HG02943 (cell line): ENCODE measurements at regions not wholly inside any gene's neighbourhood (a gene's known extent, or its start where the extent isn't known, plus 50 kb on each side); places are given as distances from the start of the nearest gene placed in this dataset.

Experiments used
- ATAC-seq: cut with Tn5 transposase; IDR thresholded peaks from one replicate; pipeline ENCODE4 v1.9.1; 2021; ENCODE audit warnings: mild to moderate bottlenecking, low read depth, moderate library complexity; ENCODE audit not compliant: unreplicated experiment

GRCh38 chr19:29098091-29098490 is 114.9 kb downstream of the UQCRFS1 start:
- ATAC-seq = no peak

- ATAC-seq = no peak
Observed at GRCh38 chr19:29096896-29097295, 116.1 kb downstream of the UQCRFS1 start.

DNA sequence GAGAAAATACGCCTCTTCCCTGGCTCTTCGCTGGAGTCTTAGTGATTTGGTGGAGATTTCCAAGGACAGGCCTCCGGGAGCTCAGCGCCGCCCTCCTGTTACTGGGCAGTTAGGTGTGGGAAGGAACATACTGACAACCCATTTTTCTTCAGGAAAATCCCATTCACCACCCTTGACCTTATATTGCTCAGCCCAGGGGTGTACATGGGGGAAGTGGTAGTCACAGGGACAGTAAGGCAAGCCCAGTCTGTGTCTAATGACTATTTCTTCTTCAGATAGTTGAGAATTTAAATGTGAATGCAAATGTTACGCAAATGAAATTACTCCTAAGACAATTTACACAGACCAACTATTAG is 119.4 kb downstream of the UQCRFS1 start:
- no peak for ATAC-seq

DNA sequence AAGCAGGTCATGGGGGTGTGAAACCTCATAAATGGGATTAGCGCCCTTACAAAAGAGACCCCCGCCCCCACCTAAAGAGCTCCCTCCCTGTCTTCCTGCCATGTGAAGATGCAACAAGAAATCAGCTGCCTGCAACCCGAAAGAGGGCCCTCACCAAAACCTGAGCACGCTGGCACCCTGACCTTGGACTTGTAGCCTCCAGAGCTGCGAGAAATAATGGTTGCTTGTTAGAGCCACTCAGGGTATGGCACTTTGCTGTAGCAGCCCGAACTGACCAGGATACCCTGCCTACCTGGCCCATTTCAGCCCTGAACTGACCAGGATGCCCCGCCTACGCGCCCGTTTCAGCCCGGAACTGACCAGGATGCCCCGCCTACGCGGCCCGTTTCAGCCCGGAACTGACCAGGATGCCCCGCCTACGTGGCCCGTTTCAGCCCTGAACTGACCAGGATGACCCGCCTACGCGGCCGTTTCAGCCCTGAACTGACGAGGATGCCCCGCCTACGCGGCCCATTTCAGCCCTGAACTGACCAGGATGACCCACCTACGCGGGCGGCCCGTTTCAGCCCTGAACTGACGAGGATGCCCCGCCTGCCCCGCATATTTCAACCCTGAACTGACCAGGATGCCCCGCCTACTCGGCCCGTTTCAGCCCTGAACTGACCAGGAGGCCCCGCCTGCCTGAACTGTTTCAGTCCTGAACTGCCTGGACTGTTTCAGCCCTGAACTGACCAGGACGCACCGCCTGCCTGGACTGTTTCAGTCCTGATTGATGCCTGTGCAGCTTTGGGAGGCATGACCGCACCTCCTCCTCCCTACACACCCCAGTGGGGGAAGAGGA is 120.0 kb downstream of the UQCRFS1 start:
- ATAC-seq = no peak

DNA sequence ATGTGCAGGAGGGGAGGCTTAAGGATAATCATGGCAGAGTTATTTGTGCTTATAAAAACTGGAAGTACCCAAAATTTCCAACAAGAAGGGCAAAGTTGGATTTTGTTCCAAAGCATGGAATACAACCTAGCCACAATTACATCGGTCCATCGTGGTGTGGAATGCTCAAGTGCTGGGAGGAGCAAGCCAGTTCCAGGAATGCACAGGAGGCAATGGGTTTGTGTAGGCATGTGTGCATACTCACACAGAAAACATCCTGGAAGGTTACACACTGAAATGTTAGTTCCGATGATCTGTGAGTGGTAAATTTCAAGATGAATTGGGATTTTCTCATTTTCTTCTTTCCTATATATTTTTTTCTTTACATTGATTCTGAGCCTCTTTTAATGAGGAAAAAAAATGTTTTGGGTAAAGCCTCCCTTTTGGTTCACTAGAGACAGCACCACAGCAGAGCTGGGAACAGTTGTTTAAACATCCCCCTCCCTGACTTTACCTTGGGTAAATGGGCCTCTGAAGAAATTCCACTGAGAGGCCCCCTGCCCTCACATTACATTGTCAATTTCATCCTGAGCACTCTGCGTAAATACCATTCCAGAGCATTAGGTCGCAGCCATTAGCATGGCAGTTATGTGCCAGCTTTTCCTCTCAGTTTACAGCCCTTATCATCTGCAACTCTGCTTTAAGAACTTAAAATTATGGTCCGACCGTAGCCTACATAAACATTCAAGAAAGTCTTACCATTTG is 122.0 kb downstream of the UQCRFS1 start:
- no peak for ATAC-seq

- ATAC-seq = no peak
Observed at GRCh38 chr19:29089315-29089870, 123.6 kb downstream of the UQCRFS1 start.

GRCh38 chr19:29088761-29089160 is 124.2 kb downstream of the UQCRFS1 start:
- ATAC-seq = no peak

DNA sequence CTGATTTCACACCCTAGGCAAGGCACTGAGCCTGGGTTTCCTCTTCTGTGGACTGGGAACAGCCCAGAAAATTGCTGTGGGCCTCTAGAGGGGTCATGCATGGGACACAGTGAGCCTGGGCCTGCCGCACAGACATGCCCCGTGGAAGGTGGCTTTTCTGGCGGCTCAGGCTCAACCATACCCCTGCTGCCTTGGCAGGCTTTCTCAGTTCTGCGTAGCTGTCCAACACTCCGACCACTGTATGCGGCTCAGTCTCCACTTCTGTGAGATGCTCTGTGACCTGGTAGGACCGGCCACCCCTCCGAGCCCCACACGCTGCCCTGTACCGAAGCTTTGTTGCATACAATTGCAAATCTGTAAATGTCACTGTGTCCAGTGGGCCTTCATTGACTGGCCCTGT is 126.3 kb downstream of the UQCRFS1 start:
- ATAC-seq = no peak

GRCh38 chr19:29086182-29086581 is 126.8 kb downstream of the UQCRFS1 start:
- no peak for ATAC-seq

DNA sequence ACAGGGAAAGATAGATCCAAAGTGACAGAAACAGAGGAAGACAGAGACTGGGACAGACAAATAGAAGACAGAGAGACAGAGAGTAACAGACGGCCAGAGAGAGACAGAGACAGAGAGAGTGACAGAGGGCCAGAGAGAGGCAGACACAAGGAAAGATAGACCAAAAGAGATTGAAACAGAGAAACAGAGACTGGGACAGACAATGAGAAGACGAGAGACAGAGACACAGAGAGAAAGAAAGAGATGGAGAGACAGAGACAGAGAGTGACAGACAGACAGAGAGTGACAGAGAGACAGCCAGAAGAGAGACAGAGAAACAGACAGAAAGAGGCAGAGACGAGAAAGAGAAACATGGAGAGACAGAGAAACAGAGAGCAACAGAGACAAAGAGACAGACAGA is 127.3 kb downstream of the UQCRFS1 start:
- no peak for ATAC-seq

DNA sequence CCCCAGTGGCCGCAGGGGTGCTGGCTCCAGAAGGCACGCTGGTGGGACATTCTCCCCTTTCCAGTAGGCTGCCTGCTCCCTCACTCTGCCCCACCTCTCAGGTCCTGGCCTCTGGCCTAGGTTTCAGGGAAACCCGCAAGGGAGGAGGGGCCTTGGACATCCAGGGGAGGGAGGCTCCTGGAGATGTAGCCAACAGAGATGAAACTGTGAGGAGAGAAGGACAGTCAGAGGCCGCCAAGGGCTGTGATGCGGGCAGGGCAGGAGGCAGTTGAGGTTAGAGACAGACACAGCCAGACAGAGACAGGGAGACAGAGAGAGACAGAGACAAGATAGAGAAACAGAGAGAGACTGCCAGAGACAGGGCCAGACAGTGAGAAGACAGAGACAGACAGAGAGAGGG is 127.7 kb downstream of the UQCRFS1 start:
- no peak for ATAC-seq

GRCh38 chr19:29084266-29084665 is 128.7 kb downstream of the UQCRFS1 start:
- no peak for ATAC-seq

DNA sequence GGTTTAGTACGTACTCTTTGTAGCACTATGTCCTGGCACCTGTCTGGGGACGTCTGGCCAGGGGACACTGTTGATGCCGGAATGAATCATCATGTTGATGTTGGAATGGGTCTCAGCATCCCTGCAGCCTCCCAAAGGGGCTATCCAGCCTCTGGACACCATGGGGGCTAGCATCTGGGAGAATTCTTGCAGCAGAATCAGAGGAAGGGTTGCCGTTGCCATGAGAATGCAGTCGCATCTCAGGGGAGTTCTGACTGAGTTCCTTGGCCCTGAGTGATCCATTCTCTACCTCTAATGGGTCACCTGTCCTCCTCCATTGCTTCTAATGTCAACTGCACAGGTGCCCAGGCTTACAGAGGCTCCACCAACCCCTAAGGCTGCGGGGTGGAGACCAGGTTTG is 129.1 kb downstream of the UQCRFS1 start:
- ATAC-seq = no peak

DNA sequence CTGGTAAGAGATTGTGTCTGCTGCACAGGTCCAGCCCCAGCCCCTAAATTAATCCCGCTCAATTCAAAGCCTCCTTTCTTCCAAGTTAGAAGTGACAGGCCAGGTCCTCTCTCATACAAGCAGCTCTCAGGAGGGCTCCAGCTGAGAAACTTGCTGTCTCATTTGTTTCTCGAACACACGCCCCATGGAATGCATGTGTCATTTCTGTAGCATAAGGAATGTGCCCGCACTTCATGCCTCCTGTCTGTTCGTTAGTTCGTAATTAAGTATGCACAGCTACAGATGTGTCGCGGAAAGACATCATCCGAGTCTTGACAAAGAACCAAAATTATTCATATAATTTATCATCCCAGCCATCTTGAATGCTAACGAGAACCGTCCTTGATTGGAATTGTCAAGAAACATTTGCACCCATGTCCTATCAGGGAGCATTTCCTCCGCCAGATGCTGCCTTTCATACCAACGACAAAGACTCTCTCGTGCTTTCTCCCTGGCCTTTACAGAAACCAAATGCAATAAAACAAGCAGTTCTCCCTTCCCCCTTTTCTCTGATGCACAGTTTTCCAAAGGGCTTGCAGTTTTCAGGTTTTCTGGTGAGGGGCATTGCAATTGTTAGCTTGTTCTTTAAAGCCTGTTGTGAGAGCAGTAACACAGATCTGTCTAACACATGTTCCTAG is 133.5 kb downstream of the UQCRFS1 start:
- no peak for ATAC-seq

- no peak for ATAC-seq
Observed at GRCh38 chr19:29076963-29077362, 136.0 kb downstream of the UQCRFS1 start.

DNA sequence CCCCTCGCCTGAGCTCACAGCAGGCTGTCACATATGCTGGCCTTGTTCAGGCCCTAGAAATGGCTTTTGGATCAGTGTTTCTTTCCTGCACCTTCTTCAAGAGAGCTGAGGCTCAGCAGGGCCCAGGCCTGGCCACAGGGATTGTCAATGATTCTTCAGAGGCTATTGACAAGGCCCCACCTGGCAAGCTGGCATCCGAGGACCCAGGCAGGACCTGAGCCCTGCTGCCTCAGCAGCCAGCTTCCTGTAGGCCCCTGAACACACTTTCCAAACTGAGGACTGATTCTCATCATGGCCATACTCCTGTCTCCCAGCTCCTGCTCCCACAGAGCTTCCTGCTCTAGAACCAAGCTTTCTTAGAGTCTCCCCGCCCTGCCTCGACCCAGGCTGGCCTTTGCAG is 136.8 kb downstream of the UQCRFS1 start:
- no peak for ATAC-seq

- no peak for ATAC-seq
Observed at GRCh38 chr19:29075149-29075548, 137.8 kb downstream of the UQCRFS1 start.

DNA sequence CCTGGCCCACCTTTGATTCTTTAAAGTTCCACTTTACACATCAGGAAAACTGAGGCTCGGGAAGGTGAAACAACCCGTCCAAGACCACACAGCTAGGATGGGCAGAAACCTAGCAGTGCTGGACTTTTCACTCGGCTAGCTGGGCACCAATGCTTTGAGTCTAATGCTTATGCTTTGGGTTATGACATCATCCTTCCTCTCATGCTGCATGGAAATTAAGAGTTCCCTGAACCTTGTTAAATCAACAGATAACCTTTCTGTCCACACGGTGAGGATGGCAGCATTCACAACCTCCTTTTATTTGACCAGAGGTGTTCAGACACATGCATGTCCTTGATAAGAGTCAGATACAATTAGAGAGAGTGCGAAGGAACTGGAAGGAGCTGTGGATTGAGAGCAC is 138.4 kb downstream of the UQCRFS1 start:
- ATAC-seq = no peak

DNA sequence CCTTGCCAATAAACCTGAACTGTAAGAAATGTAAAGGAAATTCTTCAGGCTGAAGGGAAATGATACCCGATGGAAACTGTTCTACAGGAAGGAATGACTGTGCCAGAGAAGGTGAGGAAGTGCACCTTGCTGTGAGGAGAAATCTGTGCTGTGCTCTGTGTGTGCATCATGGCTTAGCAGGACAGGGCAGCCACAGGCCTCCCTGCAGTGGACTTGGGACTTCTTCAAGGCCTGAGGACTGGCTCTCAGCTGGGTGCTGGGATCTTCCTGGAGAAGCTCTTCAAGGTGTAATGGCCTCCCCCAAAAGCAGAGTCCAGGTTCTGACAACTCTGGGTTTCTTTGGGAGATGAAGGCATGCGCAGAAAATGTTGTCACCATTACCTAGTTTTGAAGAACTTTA is 145.1 kb downstream of the UQCRFS1 start:
- no peak for ATAC-seq

DNA sequence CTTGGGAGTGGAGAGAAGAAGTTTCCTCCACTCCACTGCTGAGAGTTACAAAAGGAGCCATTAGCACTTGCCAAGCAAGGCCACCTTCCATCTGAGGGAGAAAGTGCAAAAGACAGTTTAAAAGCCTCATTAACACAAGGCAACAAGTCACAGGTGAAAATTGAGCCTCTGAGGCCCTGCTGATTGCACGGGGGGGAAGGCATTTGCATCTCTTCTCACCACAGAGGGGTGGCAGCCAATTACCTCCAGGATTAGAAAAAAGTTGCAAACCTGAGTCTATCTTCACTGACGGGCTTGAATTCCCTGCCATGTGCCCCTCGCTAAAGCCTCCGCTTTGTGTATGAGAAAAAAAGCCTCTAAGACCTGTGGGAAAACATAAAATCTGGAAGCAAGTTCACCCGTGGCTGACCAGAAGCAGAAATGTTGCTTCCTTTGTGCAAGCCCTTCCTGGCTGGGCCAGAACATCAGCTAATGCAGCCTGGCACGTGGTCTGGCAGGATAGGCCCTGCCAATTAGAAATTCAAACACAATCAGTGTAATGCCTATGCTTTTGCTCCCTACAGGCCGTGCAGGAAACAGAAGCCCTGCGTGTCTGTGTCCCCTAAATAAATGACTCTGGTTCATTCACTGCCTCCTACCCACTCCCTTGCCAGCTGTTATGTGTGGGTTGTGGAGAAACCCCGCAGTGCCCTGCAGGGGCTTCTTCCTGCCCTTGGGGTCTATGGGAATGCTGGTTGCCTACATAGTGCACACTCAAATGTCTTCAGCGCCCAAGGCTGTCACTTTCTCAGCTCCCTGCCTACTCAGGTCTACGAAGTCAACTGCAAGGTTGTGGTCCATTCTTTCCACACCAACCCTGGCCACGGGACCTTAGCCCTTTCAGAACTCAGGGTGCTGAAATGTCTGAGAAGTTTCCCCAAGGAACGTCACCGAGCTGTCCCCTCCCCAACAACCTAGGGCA is 150.2 kb downstream of the UQCRFS1 start:
- no peak for ATAC-seq
